ENCODE measurements at regions not wholly inside any gene's neighbourhood (a gene's known extent, or its start where the extent isn't known, plus 50 kb on each side); places are given as distances from the start of the nearest gene placed in this dataset.

- Histone ChIP-seq H3K9me3 (peaks cover 0 to 3% of the 10 kb centered on the region in 2 donors), H3K36me3 (no peaks in the 10 kb centered on the region), H3K4me1 (ENCODE audit: insufficient read depth) (no peaks in the 10 kb centered on the region), H3K27me3 (no peaks in the 10 kb centered on the region), H3K4me3 (no peak overlapping the region), H3K27ac (no peak overlapping the region)
- intact Hi-C loops (cut with DNase I): no loop called here
- TF ChIP-seq EP300 (IDR thresholded peaks at IDR 0.05) (no peak), POLR2A (IDR thresholded peaks at IDR 0.05) (no peak), CTCF (IDR thresholded peaks at IDR 0.05) (no peak)
- DNase-seq: no peak
- WGBS, 3 donors: 61 to 66% (median 64%) methylated on average over 3 of the region's 3 CpGs
These were observed 793.6 kb upstream of the INTU start for GRCh38 chr4:126838941-126839679.

GRCh38 chr4:126843492-126844067, 789.2 kb upstream of the INTU start:
- Histone ChIP-seq H3K36me3 (no peaks in the 10 kb centered on the region), H3K9me3 (peaks cover 0 to 3% of the 10 kb centered on the region in 2 donors), H3K27me3 (no peaks in the 10 kb centered on the region), H3K27ac (no peak overlapping the region), H3K4me1 (ENCODE audit: insufficient read depth) (no peaks in the 10 kb centered on the region), H3K4me3 (no peak overlapping the region)
- TF ChIP-seq EP300 (IDR thresholded peaks at IDR 0.05) (no peak), POLR2A (IDR thresholded peaks at IDR 0.05) (no peak), CTCF (IDR thresholded peaks at IDR 0.05) (no peak)
- intact Hi-C loops (cut with DNase I): no loop called here
- 86 to 98% (median 90%) methylated on average over 5 of the region's 5 CpGs for WGBS, 3 donors
- DNase-seq: no peak

GRCh38 chr4:126850286-126850685, 782.5 kb upstream of the INTU start:
- Histone ChIP-seq H3K36me3 (no peaks in the 10 kb centered on the region), H3K4me3 (no peak overlapping the region), H3K4me1 (ENCODE audit: insufficient read depth) (no peaks in the 10 kb centered on the region), H3K9me3 (no peaks in the 10 kb centered on the region), H3K27me3 (no peaks in the 10 kb centered on the region), H3K27ac (no peak overlapping the region)
- WGBS, 3 donors: 52 to 82% (median 76%) methylated on average over 1 of the region's 1 CpG
- TF ChIP-seq CTCF (IDR thresholded peaks at IDR 0.05): no peak
- no peak for TF ChIP-seq POLR2A (IDR thresholded peaks at IDR 0.05)
- TF ChIP-seq EP300 (IDR thresholded peaks at IDR 0.05): no peak
- intact Hi-C loops (cut with DNase I): no loop called here
- DNase-seq: no peak

GRCh38 chr4:126851391-126851790, 781.4 kb upstream of the INTU start:
- H3K4me1 ChIP-seq (ENCODE audit: insufficient read depth): no peaks in the 10 kb centered on the region
- WGBS, 3 donors: 70 to 77% (median 72%) methylated on average over 1 of the region's 1 CpG
- no peak overlapping the region for H3K4me3 ChIP-seq
- no peak for TF ChIP-seq POLR2A (IDR thresholded peaks at IDR 0.05)
- TF ChIP-seq EP300 (IDR thresholded peaks at IDR 0.05): no peak
- TF ChIP-seq CTCF (IDR thresholded peaks at IDR 0.05): no peak
- no peaks in the 10 kb centered on the region for H3K9me3 ChIP-seq
- H3K27ac ChIP-seq: no peak overlapping the region
- no peaks in the 10 kb centered on the region for H3K27me3 ChIP-seq
- intact Hi-C loops (cut with DNase I): no loop called here
- no peak for DNase-seq
- H3K36me3 ChIP-seq: no peaks in the 10 kb centered on the region
